GM10266 (cell line): ENCODE measurements at regions not wholly inside any gene's neighbourhood (a gene's known extent, or its start where the extent isn't known, plus 50 kb on each side); places are given as distances from the start of the nearest gene placed in this dataset.
"Not testable (repeated sequence)": the region's sequence is repeated elsewhere in the genome, so short reads cannot be mapped to it uniquely, and the experiment has no call there.

ENCODE experiments used
- DNase-seq: peaks from one replicate; pipeline ENCODE4 v3.0.0; 2012; ENCODE audit errors: extremely low spot score
- TF ChIP-seq, protein P1 (sequence below): IDR thresholded peaks from 2 replicates; pipeline ENCODE4 v1.5.1; 2012; ENCODE audit warnings: mild to moderate bottlenecking, low read depth; ENCODE audit not compliant: control insufficient read depth, insufficient read depth; ENCODE audit errors: missing control alignments

DNA sequence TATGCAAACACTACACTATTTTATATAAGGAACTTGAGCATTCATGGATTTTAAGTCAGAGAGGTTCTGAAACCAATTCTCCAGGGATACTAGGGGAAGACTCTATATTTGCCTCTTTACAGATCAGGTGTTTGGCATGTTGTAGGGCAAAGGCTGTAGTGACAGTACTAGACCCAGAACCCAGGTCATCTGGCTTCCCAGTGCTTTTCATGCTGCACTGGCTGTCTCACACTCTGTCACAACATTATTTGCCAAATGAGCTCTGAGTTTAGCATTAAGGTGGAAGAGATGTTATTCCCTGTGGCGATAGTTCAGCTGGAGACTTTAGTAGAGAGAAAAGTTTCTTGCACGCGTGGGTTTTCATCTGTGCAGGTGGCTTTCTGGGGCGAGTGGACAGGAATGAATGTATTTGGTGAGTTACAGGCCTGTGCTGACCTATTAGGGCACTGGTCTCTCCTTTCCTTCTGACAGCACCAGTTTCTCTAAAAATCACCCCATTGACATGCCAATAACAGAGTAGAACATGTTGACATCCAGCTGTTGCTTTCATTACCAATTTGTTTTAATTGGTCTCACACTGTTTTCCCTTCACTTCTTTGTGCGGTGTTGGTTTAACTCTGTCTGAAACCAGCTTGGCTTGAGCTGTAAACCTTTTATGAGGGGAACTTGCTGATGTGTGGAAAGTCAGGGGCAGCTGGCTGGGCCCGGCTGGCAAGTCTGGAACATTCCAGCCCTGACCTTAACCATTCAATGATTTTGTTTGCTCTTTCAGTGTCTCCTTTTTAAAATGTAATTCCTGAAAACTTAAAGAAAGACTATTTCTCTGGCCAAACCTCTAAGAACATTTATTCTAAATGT is 643.0 kb upstream of the FAM98A start:
- TF ChIP-seq, protein P1, sequence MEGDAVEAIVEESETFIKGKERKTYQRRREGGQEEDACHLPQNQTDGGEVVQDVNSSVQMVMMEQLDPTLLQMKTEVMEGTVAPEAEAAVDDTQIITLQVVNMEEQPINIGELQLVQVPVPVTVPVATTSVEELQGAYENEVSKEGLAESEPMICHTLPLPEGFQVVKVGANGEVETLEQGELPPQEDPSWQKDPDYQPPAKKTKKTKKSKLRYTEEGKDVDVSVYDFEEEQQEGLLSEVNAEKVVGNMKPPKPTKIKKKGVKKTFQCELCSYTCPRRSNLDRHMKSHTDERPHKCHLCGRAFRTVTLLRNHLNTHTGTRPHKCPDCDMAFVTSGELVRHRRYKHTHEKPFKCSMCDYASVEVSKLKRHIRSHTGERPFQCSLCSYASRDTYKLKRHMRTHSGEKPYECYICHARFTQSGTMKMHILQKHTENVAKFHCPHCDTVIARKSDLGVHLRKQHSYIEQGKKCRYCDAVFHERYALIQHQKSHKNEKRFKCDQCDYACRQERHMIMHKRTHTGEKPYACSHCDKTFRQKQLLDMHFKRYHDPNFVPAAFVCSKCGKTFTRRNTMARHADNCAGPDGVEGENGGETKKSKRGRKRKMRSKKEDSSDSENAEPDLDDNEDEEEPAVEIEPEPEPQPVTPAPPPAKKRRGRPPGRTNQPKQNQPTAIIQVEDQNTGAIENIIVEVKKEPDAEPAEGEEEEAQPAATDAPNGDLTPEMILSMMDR: no peak
- no peak for DNase-seq

DNA sequence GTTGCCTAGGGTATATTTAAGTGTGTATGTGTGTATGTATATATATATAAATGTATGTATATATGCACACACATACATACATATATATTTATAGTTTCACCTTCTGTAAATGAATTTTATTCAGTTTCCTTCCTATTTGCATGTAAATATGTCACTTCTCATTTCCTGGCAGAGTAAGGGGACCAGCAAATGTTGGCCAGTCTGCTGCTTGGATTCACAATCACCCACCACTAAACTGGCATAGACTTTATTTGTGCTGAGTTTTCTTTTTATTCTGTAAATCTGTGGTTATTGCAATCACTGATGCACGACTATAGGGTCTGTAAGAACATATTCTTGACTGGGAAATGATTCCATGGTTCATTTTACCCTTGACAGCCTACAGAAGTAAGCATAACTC is 640.4 kb upstream of the FAM98A start:
- TF ChIP-seq, protein P1: no peak
- DNase-seq: no peak

DNA sequence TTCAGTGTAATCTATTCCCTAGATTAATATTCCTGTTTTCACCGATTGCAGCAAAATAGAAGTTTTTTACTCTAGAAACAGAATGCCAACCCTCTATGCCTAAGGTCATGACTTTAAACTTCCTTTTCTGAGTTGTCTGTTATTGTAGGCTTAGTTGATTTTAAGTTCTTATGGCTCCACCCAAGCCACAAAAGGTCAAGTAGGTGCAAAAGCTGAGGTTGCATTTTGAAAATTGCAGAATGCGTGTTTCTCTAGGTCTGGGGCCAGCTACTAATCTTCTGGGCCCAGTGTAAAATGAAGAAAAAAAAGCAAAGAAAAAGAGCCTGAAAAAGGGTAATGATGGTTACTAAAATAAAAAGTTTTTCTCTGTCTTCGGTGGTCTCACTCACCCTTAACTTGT is 635.7 kb upstream of the FAM98A start:
- TF ChIP-seq, protein P1: no peak
- no peak for DNase-seq

DNA sequence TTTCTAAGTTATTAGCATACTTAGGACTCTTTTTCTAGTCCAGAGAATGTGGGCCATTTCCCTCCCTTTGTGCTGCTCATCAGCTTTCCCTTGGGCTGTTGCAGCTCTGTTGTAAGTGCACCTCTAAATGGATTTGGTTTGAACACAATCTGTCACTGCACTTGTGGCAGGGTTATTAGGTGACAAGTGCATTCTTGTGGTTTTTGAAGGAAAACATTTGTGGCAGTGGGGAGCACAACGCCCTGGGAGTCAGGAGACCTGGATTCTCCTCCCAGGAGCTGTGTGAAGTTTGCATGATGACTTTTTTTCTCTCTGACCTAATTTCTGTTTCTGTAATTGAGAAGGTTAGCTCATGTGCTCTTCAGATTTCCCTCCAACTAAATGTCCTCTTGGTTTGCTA is 630.9 kb upstream of the FAM98A start:
- TF ChIP-seq, protein P1: no peak
- no peak for DNase-seq

DNA sequence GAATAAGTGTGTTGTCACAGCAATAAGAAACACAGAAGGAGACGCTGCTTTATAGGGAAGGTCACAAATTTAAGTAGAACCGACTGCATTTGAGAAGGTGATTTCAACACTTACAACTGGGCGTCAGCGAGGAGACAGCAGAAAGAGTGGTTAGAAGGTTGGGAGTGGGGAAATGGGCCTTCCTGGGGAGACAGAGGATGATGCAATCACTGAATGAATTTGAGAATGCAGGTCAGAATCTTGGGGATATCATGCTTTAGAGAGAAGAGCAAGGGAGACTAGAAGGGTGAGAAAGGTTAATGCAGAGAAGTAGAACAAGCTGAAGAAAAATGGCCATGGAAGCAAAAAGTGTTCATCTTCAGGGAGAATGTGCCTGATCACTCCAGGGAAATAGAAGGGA is 616.1 kb upstream of the FAM98A start:
- DNase-seq: no peak
- TF ChIP-seq, protein P1: no peak

DNA sequence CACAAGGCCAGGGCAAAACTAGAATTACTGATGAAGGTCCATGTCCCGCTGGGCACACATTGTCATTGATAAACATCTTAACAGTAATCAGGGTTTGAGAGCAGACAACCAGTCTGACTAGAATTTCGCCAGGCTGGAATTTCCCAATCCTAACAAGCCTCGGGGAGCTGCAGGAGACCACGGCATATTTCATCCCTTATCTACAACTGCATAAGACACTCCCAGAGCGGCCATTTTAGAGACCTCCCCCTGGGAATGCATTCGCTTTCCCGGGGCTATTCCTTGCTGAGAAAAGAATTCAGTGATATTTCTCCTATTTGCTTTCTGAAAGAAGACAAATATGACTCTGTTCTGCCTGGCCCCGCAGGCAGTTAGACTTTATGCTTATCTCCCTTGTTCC is 611.3 kb upstream of the FAM98A start:
- DNase-seq: not testable (repeated sequence)

DNA sequence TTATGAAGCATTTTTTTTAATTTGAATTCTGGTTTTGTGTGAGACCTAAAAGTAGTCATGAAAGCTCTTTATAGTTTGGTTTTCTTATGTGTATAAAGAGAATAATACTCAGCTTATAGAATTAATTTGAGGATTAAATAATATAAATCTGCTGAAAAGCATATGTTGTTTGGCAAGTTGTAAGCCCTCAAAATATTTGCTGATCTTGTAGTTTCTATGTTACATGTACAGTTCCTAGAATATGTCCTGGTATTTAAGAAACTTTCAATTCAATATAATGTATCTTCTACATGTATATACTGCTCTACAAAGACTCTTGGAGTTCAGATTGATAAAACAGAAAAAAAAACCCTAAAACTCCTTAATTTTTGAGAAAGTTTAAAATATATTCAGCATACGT is 605.5 kb upstream of the FAM98A start:
- TF ChIP-seq, protein P1: no peak
- DNase-seq: no peak

DNA sequence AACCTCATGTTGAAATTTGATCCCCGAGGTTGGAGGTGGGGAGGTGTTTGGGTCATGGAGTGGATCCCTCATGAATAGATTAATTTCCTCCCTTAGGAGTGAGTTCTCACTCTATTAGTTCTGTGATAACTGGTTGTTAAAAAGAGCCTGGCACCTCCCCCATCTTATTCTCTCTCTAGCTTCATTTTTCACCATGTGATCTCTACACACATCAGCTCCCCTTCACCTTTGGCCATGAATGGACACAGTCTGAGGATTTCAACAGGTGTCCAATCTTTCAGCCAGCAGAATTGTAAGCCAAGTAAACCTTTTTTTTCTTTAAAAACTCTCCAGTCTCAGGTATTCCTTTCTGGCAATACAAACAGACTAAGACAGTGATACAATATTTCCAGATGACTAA is 602.0 kb upstream of the FAM98A start:
- DNase-seq: no peak
- TF ChIP-seq, protein P1: no peak
